ENCODE measurements at regions not wholly inside any gene's neighbourhood (a gene's known extent, or its start where the extent isn't known, plus 50 kb on each side); places are given as distances from the start of the nearest gene placed in this dataset.
"Not testable (repeated sequence)": the region's sequence is repeated elsewhere in the genome, so short reads cannot be mapped to it uniquely, and the experiment has no call there.

DNA sequence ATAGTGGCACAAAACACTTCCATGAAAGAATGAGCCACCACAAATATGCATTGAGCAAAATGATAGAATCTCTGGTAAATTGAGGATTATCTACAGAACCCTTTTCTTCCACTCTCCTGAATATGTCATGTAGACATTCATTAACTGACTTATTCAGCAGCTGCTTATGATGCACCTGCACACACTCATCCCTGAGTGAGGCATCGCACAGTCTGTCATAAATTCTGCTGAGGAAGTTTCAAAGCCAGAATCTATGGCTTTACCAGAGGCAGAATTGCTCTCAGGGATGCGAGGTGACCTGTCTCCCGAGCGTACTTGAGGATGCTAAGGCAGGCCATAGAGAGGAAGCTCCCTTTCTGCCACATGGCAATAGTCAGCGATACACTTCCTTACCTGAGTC lies 1090.2 kb downstream of the UQCRFS1 start:
- DNase-seq = no peak

GRCh38 chr19:28118235-28118634 lies 1094.7 kb downstream of the UQCRFS1 start:
- DNase-seq = no peak

DNA sequence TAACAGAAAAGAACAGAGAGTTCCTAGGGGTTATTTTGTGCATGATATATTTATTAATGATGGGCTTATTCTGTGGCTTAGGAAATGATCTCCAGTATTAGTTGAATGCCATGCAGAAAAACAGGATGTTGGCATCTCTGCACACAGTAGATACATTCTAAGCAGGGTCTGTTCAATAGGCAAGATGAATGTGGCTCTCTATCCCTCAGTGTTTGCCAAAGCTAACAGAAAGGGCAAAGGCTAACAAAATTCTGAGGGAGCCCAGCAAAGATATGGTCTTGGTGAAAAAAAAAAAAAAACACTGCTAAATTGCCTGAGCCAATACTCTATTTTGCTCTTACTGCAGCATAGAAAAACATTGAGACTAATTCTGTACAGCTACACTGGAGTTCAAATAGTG lies 1095.8 kb downstream of the UQCRFS1 start:
- DNase-seq = no peak

DNA sequence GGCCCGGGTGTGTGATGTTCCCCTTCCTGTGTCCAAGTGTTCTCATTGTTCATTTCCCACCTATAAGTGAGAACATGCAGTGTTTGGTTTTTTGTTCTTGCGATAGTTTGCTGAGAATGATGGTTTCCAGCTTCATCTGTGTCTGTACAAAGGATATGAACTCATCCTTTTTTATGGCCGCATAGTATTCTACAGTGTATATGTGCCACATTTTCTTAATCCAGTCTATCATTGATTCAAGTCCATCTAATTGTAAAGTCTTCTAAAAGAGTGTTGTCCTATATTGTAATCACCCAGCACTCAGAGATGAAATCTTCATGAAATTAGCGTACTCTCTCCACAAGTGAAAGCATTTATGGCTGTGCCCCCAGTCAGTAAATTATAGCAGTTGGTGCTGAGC lies 1096.6 kb downstream of the UQCRFS1 start:
- DNase-seq = not testable (repeated sequence)

GRCh38 chr19:28103921-28104320 lies 1109.0 kb downstream of the UQCRFS1 start:
- no peak for DNase-seq

DNA sequence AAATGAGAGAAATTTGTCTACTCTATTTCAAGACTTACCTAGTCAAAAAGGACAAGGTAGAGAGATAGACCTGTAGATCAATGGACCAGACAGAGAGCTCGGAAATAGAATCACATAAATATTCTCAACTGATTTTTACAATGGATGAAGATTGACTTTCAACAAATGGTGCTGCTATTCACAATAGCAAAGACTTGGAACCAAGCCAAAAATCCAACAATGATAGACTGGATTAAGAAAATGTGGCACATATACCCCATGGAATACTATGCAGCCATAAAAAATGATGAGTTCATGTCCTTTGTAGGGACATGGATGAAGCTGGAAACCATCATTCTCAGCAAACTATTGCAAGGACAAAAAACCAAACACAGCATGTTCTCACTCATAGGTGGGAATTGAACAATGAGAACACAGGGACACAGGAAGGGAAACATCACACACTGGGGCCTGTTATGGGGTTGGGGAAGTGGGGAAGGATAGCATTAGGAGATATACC lies 1128.2 kb downstream of the UQCRFS1 start:
- DNase-seq = not testable (repeated sequence)

- no peak for DNase-seq
Measured at GRCh38 chr19:28076628-28077027, 1136.3 kb downstream of the UQCRFS1 start.

- DNase-seq = no peak
Measured at GRCh38 chr19:28075229-28075628, 1137.7 kb downstream of the UQCRFS1 start.

DNA sequence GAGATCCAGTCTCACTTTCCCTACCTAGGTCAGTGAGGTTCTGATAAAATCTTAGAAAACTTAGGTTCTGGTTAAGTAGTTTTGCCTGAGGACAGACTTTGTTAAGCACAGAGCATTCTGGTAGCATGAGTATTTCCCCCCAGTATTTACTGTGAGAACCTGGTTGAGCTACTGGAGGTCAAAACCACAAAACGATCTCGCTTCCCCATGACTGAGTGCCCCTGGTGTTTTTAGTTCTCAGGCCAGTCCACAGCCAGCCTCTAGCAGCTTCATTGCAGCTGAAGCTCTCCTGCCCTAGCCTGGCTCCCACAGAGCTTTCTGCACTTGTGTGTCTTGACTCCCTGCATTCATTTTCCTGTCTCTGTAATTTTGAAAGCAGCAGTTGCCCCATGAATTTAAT lies 1138.2 kb downstream of the UQCRFS1 start:
- no peak for DNase-seq

GRCh38 chr19:28067882-28068281 lies 1145.1 kb downstream of the UQCRFS1 start:
- DNase-seq = peak in 1 of 5 experiments; percentile 3

DNA sequence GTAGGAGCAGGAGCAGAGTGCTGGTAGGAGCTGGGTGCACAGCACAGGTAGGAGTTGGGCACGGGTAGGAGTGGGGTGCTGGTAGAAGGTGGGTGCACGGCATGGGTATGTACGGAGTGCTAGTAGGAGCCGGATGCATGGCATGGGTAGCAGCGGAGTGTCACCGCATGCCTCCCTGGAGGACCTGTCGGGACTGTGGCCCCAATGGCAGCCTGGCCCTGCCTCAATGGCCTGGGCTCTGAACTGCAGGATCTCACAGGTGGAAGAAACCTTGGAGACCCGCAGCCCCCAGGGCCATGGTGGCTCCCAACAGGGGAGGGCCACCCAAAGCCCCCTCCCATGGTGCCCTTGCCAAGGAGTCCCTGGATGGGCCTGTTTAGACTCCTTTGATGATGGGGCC lies 1146.0 kb downstream of the UQCRFS1 start:
- no peak for DNase-seq

DNA sequence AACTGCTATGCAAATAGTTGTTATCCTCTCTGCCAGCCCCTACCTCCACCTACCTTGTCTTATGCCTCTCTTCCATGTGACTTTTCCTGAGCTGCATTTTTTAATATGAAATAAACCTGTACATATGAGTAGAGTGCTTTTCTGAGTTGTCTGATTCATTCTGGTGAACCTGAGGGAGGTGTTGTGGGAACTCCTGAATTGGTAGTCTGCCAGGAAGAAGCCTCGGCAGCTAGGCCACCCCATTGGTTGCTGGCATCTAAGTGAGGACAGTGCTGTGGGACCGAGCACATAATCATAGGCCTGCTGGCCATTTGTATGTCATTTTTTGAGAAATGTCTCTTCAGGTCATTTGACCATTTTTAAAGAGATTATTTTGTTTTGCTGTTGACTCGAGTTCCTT lies 1146.8 kb downstream of the UQCRFS1 start:
- DNase-seq = no peak

DNA sequence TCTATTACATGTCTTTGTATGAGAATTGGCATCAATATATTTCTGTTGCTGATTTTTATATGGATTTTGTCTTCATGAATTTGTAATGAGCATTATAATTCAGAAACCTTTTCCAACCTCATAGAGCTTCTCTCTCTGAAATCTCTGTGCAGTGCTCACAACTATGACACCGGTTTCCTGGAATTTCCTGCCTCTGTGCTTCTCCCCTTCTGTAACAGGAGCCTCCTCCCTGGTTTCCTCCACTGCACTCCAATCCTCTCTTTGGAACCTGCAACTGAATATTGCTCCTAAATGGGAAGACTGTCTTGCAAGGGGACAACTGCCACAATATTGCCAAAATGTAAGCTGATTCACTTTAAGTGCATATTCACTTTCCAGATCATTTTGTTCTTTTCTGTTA lies 1147.9 kb downstream of the UQCRFS1 start:
- DNase-seq = no peak

DNA sequence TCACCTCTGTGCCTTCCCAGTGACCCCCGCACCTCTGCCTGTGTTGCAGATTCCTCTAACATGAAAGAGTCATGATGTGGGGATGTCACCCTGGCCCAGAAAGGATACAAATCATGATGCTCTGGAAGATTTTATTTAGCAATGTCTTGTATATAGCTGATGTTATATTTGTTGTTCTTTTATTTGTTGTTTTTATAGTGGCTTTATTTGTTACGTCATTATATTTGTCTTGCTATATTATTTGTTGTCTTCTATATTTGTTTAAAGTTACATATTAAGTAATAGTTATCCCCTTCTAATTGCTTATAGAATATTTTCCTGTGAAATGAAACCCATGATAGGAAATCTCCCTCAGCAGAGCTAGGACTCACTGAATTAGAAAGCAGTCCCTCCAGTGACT lies 1149.2 kb downstream of the UQCRFS1 start:
- no peak for DNase-seq

DNA sequence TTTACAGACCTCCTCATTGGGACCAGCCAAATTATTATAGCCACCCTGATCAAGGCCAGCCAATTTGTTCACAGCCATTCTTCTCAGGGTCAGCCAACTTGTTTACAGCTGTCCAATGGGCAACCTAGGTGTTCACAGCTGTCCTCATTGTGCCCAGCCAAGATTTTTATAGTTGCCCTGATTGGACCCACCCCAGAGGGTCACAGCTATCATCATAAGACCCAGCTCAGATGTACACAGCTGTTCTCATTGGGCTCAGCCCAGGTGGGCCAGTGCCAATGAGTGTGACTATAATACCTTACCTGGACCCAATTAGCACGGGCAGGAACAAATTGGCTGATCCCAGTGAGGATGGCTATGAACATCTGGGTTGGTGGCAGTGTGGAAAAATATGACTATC lies 1151.8 kb downstream of the UQCRFS1 start:
- DNase-seq = no peak

GRCh38 chr19:28057026-28057425 lies 1155.9 kb downstream of the UQCRFS1 start:
- not testable (repeated sequence) for DNase-seq

DNA sequence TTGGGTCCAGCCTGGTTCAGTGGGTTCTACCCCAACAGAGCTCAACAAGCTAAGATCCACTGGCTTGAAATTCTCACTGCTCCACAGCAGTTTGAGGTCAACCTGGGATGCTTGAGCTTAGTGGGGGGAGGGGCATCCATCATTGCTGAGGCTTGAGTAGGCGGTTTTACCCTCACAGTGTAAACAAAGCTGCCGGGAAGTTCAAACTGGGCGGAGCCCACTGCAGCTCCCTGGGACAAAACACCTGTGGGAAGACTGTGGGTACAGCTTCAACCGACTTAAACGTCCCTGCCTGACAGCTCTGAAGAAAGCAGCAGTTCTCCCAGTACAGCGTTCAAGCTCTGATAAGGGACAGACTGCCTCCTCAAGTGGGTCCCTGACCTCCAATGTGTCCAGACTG lies 1161.9 kb downstream of the UQCRFS1 start:
- DNase-seq = no peak

- no peak for DNase-seq
Measured at GRCh38 chr19:28049875-28050274, 1163.1 kb downstream of the UQCRFS1 start.

DNA sequence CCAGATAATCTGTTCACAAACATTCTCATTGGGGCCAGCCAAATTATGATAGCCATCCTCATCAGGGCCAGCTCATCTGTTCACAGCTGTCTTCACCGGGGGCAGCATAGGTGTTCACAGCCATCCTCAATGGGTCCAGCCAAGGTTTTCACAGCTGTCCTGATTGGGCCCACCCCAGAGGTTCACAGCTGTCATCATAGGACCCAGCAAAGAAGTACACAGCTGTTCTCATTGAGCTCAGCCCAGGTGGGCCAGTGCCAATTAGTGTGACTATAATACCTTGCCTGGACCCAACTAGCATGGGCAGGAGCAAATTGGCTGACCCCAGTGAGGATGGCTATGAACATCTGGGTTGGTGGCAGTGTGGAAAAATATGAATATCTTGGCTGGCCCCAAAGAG lies 1166.0 kb downstream of the UQCRFS1 start:
- DNase-seq = no peak

- DNase-seq = no peak
Measured at GRCh38 chr19:28045621-28046020, 1167.3 kb downstream of the UQCRFS1 start.

GRCh38 chr19:28044477-28044876 lies 1168.5 kb downstream of the UQCRFS1 start:
- no peak for DNase-seq

DNA sequence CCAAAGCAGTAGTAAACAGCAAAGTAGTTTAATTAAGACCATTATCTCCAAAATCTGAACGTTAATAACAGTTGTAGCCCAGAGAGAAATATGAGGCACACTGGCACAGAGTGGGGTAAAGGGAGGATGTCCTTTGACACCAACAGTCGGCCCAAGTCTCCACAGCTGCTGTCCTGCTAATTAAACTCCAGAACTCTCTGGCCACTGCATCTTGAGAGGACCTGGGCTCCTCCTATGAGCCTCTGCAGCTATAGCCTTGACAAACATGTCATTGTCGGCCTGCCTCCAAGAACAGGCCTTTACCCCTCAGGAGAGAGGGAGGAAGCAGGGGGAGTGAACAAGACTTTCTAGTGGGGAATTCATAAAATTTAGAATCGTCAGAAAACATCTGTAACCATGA lies 1170.4 kb downstream of the UQCRFS1 start:
- DNase-seq = no peak

DNA sequence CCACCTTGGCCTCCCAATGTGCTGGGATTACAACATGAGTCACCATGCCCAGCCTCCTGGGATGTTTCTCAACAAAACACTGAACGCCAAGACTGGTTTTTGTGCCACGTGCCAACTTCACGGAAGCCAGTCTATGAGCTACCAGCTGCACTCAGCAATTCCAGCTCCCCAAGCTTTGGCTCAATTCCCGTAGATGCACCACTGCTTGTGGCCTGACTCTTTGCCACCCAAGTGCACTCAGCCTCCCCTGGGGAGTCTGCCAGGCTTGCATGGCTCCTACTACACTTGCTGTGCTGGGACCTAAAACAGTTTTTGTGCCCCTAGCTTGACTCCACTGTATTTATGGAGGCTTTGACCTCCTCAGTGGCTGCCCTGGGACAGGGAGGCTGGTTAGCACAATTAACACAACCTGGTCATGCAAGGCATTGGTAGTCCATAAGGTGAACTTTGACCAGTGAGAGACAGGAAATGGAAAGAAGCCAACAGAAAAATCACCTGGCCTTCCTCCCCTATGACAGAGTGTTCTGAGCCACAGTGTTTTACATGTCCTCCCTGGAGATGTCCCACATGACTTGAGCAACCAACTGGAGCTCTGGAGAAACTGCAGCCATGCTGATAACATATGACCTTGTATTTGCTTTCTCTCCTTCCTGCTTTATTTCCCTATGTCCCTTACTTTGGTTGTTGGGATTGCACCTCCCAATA lies 1173.1 kb downstream of the UQCRFS1 start:
- DNase-seq = no peak

GRCh38 chr19:28037186-28037585 lies 1175.8 kb downstream of the UQCRFS1 start:
- no peak for DNase-seq

DNA sequence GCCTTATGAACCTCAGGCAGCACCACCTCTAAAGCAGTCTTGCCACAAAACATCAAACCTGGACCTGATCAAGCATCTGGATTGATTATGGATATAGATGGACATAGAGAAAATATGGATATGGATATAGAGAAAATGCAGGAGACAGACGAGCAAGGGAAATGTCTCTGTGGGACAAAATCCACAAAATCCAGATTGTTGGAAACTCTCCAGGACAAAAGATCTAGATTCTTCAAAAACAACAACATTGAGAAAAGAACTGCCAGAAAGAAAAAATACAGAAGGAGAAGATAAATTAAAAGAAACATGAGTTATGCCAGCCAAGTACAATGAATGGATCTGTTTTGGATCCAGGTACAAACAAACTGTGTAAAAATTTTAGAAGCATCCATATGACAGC lies 1176.5 kb downstream of the UQCRFS1 start:
- no peak for DNase-seq
